ENCODE measurements at regions not wholly inside any gene's neighbourhood (a gene's known extent, or its start where the extent isn't known, plus 50 kb on each side); places are given as distances from the start of the nearest gene placed in this dataset.

DNA sequence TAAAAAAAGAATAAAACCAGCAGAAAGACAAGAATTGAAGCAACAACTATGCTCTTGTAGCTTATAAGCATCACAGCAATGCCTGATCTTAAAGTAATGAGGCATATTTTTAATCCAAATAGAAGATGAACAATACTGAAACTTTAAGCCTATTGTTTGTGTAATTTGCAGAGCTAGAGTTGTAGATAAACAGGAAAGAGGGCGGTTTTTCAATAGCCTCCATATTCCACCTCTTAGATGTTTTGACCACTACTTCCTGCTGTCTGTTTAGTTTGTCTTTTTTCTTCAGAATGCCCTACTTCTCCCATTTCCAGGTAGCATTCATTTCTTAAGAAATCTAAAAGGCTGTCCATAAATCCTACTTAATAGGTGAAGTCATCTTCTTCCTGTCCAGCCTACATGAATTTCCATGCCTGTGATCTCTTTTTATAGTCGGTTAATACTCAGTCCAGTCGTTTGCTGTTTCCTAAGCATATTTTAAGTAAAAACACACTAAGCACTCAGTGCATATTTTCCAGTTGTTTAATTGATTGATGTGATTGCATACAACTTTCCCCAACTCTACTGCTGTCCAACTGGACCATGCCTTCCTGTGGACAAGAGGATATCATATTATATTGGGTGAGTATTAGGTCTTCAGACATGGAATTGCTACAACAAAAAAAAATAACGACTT lies 308.1 kb downstream of the TFEC start:
- Histone ChIP-seq H3K36me3 (ENCODE audit: low read depth) (no peaks in the 10 kb centered on the region), H3K4me1 (ENCODE audit: low read depth) (no peaks in the 10 kb centered on the region), H3K4me3 (no peak overlapping the region), H3K9me3 (no peaks in the 10 kb centered on the region)
- DNase-seq (no peak), ATAC-seq (no peak)
- TF ChIP-seq, protein P1, sequence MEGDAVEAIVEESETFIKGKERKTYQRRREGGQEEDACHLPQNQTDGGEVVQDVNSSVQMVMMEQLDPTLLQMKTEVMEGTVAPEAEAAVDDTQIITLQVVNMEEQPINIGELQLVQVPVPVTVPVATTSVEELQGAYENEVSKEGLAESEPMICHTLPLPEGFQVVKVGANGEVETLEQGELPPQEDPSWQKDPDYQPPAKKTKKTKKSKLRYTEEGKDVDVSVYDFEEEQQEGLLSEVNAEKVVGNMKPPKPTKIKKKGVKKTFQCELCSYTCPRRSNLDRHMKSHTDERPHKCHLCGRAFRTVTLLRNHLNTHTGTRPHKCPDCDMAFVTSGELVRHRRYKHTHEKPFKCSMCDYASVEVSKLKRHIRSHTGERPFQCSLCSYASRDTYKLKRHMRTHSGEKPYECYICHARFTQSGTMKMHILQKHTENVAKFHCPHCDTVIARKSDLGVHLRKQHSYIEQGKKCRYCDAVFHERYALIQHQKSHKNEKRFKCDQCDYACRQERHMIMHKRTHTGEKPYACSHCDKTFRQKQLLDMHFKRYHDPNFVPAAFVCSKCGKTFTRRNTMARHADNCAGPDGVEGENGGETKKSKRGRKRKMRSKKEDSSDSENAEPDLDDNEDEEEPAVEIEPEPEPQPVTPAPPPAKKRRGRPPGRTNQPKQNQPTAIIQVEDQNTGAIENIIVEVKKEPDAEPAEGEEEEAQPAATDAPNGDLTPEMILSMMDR (IDR thresholded peaks at IDR 0.05): no peak
- intact Hi-C loops (cut with DNase I, micrococcal nuclease): no loop called here

DNA sequence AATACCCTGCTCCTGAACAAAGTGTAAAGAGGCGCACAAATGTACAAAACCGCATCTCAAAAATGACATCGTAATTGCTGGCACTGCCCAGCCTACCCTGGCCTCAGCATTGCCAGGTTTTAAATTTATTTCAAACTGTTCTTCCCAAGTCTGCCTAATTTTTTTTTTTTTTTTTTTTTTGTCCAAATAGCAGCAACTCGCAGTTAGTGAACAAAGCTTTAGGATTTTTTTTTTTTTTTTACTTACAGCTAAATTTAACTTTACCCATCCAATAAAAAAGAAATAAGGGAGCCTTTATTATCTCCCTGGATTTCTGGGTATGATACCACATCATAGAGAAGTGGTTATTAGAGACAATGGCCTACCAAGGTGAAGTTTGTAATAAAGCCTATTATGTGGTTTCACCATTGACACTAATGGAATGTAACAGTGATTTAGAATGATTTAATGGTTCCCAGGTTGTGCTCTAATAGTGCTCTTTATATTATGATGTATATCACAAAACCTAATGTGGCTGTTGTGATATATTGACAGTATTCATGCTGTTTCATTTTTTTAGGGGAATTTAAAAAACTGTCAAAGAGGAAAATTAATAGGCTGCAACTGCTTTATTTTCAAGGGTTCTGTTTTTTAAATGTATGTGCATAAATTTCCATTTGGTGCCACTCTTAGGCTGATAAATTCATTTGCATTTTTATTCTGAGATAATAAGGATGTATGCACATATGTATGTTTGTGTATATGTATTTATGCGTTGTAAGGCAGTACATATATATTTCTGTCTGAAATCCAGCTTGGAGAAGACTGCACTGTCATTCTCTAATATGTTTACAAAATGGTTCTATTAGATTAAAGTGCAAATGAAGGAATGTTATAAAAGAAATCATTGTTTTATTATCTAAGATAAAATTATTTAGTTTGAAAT lies 309.0 kb downstream of the TFEC start:
- ATAC-seq (no peak), DNase-seq (no peak)
- H3K36me3 ChIP-seq (ENCODE audit: low read depth): no peaks in the 10 kb centered on the region
- intact Hi-C loops (cut with DNase I, micrococcal nuclease): no loop called here
- H3K9me3 ChIP-seq: no peaks in the 10 kb centered on the region
- H3K4me1 ChIP-seq (ENCODE audit: low read depth): no peaks in the 10 kb centered on the region
- TF ChIP-seq, protein P1 (IDR thresholded peaks at IDR 0.05): no peak
- no peak overlapping the region for H3K4me3 ChIP-seq

DNA sequence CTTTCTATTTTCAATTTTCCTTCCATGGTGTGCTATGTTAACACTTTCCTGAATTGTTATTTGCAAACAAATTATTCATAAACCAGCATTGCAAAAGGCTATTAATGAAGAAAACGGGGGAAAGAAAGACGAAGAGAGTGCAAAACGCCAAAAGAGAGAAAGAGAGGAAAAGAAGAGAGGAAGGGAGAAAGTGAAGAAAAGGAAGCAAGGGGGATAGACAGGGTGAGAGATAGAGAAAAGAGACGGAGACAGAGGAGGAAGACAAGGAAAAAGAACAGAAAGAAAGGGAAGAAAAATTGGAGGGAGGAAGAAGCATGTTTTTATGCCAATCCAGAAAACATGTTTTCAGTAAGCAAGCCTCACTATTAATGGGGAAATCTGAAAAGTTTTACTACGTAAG lies 310.6 kb downstream of the TFEC start:
- intact Hi-C loops (cut with DNase I, micrococcal nuclease): no loop called here
- H3K36me3 ChIP-seq (ENCODE audit: low read depth): no peaks in the 10 kb centered on the region

DNA sequence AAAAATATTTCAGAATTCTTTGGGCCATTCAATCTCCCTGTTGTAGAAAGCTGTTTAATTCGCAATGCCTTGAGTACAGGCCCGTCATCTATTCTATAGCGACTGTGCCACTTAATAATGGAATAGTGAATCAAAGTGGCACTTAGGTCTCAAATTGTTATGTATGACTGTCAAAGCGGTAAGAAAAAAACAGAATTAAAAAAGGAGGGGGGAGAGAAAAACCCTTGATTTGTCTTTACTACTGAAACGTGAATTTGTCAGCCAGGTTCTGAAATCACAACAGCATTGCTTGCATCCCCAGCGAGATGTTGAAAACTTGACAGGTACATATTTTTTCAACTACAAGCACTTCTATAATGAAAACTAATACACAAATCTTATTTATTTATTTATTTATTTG lies 320.9 kb downstream of the TFEC start:
- TF ChIP-seq, protein P1 (IDR thresholded peaks at IDR 0.05): no peak
- intact Hi-C loops (cut with DNase I, micrococcal nuclease): no loop called here
- Histone ChIP-seq H3K4me1 (ENCODE audit: low read depth) (no peaks in the 10 kb centered on the region), H3K4me3 (no peak overlapping the region), H3K36me3 (ENCODE audit: low read depth) (no peaks in the 10 kb centered on the region), H3K9me3 (no peaks in the 10 kb centered on the region)
- no peak for ATAC-seq
- DNase-seq: no peak

More for the DNA sequence above, 310.6 kb downstream of the TFEC start:
- H3K4me3 ChIP-seq: no peak overlapping the region
- no peaks in the 10 kb centered on the region for H3K4me1 ChIP-seq (ENCODE audit: low read depth)
- ATAC-seq: no peak
- no peak for DNase-seq
- H3K9me3 ChIP-seq: no peaks in the 10 kb centered on the region
- TF ChIP-seq, protein P1 (IDR thresholded peaks at IDR 0.05): no peak

DNA sequence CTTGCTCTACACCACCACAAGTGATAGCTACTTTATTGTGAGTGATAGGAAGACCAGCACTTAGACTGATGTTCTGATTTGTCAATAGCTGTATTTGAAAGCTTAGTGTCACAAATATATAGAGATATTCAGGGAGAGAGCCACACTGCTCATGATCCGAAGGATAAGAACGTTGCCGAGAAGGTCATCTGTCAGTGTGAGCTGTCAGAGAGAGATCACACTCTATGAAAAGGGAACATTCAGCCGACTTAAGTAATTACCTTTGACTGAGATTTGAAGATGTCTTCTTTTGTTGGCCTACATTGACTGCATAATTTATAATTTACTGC lies 322.6 kb downstream of the TFEC start:
- TF ChIP-seq, protein P1 (IDR thresholded peaks at IDR 0.05): no peak
- H3K36me3 ChIP-seq (ENCODE audit: low read depth): no peaks in the 10 kb centered on the region

More for the DNA sequence above, 322.6 kb downstream of the TFEC start:
- DNase-seq (no peak), ATAC-seq (no peak)
- no peaks in the 10 kb centered on the region for H3K4me1 ChIP-seq (ENCODE audit: low read depth)
- intact Hi-C loops (cut with DNase I, micrococcal nuclease): no loop called here
- H3K9me3 ChIP-seq: no peaks in the 10 kb centered on the region
- H3K4me3 ChIP-seq: no peak overlapping the region
